Stomach smooth muscle (tissue), 2 donors: ENCODE measurements at regions not wholly inside any gene's neighbourhood (a gene's known extent, or its start where the extent isn't known, plus 50 kb on each side); places are given as distances from the start of the nearest gene placed in this dataset.
"Not testable (repeated sequence)": the region's sequence is repeated elsewhere in the genome, so short reads cannot be mapped to it uniquely, and the experiment has no call there.

Experiments
- H3K27ac ChIP-seq: one replicate; pipeline ENCODE4 v1.7.0; 2013; ENCODE audit warnings: mild to moderate bottlenecking, low read length, inconsistent platforms
- H3K27me3 ChIP-seq, 2 donors: one replicate each; pipeline ENCODE4 v1.7.0; 2013; ENCODE audit warnings: low read length in 2 of 2; ENCODE audit not compliant: insufficient read depth in 2 of 2, control insufficient read depth in 1 of 2
- H3K36me3 ChIP-seq, 2 donors: one replicate each; pipeline ENCODE4 v1.7.0; 2013; ENCODE audit warnings: low read length in 2 of 2; ENCODE audit not compliant: control insufficient read depth in 2 of 2, insufficient read depth in 2 of 2
- H3K4me1 ChIP-seq: one replicate; pipeline ENCODE4 v1.7.0; 2013; ENCODE audit warnings: low read length; ENCODE audit not compliant: control insufficient read depth, insufficient read depth
- H3K4me3 ChIP-seq, 2 donors: one replicate each; pipeline ENCODE4 v1.7.0; 2013; ENCODE audit warnings: low read length in 2 of 2
- H3K9ac ChIP-seq, 2 donors: one replicate each; pipeline ENCODE4 v1.7.0; 2013; ENCODE audit warnings: low read length in 2 of 2, mild to moderate bottlenecking in 1 of 2
- H3K9me3 ChIP-seq, 2 donors: one replicate each; pipeline ENCODE4 v1.7.0; 2013; ENCODE audit warnings: low read length in 2 of 2; ENCODE audit not compliant: control insufficient read depth in 2 of 2
- donor health status: healthy.
- donor health status: Pancreatic carcinoma.

- Histone ChIP-seq H3K27ac (no peak overlapping the region), H3K4me1 (peaks cover 3% of the 10 kb centered on the region), H3K36me3 (no peaks in the 10 kb centered on the region), H3K4me3 (no peak overlapping the region), H3K9ac (no peak overlapping the region), H3K9me3 (peaks cover 5% of the 10 kb centered on the region in 2 donors), H3K27me3 (peaks cover 0 to 2% of the 10 kb centered on the region in 2 donors)
These were observed 68.2 kb upstream of the STC2 start for GRCh38 chr5:173396311-173396993.

DNA sequence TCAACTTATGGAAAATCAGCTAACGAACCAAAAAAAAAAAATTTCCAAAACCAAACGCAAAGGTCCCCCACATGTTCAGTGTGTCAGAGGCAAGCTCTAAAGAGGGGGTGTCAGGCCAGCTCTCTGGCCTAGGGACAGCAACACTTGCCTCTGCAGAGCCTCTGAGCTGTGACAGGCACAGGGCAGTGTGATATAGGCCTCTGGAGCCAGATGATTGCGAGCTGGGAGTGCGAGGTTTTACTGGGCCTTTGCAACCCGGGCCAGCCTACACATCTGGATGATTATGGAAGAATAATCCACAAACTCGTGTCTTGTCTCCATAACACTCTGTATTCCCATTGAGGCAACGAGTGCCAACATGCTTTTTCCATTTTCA lies 67.7 kb upstream of the STC2 start:
- peaks cover 3% of the 10 kb centered on the region for H3K4me1 ChIP-seq
- H3K27me3 ChIP-seq: peaks cover 0 to 2% of the 10 kb centered on the region in 2 donors
- no peaks in the 10 kb centered on the region for H3K36me3 ChIP-seq
- no peak overlapping the region for H3K9ac ChIP-seq
- H3K4me3 ChIP-seq: no peak overlapping the region
- no peak overlapping the region for H3K27ac ChIP-seq
- peaks cover 5% of the 10 kb centered on the region in 2 donors for H3K9me3 ChIP-seq

- Histone ChIP-seq H3K9me3 (peaks cover 5% of the 10 kb centered on the region in 2 donors), H3K4me3 (no peak overlapping the region), H3K27ac (no peak overlapping the region), H3K36me3 (no peaks in the 10 kb centered on the region), H3K9ac (no peak overlapping the region), H3K4me1 (peaks cover 3% of the 10 kb centered on the region), H3K27me3 (peaks cover 0 to 2% of the 10 kb centered on the region in 2 donors)
These were observed 67.2 kb upstream of the STC2 start for GRCh38 chr5:173395257-173395932.

GRCh38 chr5:173394701-173395100 lies 66.5 kb upstream of the STC2 start:
- Histone ChIP-seq H3K9me3 (peaks cover 5% of the 10 kb centered on the region in 2 donors), H3K4me3 (no peak overlapping the region), H3K27ac (no peak overlapping the region), H3K9ac (no peak overlapping the region), H3K27me3 (peaks cover 0 to 2% of the 10 kb centered on the region in 2 donors), H3K4me1 (no peaks in the 10 kb centered on the region), H3K36me3 (no peaks in the 10 kb centered on the region)

DNA sequence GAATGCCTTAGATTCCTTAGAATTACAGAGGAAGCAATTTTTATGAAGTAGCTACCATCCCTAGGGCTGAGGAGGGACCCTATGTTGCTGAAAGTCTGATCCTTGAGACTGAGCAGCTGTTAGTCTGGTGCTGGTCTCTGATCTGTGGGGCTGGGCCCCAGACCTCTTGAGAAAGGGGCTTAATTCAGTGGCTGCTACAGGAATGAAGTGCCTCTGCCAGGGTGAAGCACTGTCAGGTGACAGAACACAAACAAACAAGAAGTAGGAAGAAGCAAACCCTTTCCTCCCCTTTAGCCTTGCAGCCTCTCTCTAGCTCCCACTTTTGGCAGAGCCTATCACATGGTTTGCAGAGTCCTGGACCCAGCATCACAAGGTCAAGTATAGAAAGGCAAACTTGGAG lies 64.0 kb upstream of the STC2 start:
- Histone ChIP-seq H3K36me3 (no peaks in the 10 kb centered on the region), H3K4me1 (no peaks in the 10 kb centered on the region), H3K4me3 (no peak overlapping the region), H3K9ac (no peak overlapping the region), H3K27ac (no peak overlapping the region), H3K27me3 (peaks cover 0 to 2% of the 10 kb centered on the region in 2 donors), H3K9me3 (peaks cover 5% of the 10 kb centered on the region in 2 donors)

GRCh38 chr5:173391031-173391430 lies 62.8 kb upstream of the STC2 start:
- H3K27ac ChIP-seq: no peak overlapping the region
- H3K9me3 ChIP-seq: peaks cover 5% of the 10 kb centered on the region in 2 donors
- peaks cover 0 to 2% of the 10 kb centered on the region in 2 donors for H3K27me3 ChIP-seq
- no peaks in the 10 kb centered on the region for H3K36me3 ChIP-seq
- no peaks in the 10 kb centered on the region for H3K4me1 ChIP-seq
- H3K9ac ChIP-seq: no peak overlapping the region
- H3K4me3 ChIP-seq: no peak overlapping the region

GRCh38 chr5:173387293-173387692 lies 59.1 kb upstream of the STC2 start:
- H3K4me3 ChIP-seq, H3K4me1 ChIP-seq, H3K9me3 ChIP-seq, H3K27me3 ChIP-seq, H3K36me3 ChIP-seq, H3K27ac ChIP-seq, H3K9ac ChIP-seq: not testable (repeated sequence)

- no peak overlapping the region for H3K27ac ChIP-seq
- no peaks in the 10 kb centered on the region for H3K36me3 ChIP-seq
- no peaks in the 10 kb centered on the region for H3K9me3 ChIP-seq
- no peaks in the 10 kb centered on the region for H3K4me1 ChIP-seq
- no peaks in the 10 kb centered on the region for H3K27me3 ChIP-seq
- H3K9ac ChIP-seq: no peak overlapping the region
- H3K4me3 ChIP-seq: no peak overlapping the region
These were observed 57.7 kb upstream of the STC2 start for GRCh38 chr5:173385832-173386360.

DNA sequence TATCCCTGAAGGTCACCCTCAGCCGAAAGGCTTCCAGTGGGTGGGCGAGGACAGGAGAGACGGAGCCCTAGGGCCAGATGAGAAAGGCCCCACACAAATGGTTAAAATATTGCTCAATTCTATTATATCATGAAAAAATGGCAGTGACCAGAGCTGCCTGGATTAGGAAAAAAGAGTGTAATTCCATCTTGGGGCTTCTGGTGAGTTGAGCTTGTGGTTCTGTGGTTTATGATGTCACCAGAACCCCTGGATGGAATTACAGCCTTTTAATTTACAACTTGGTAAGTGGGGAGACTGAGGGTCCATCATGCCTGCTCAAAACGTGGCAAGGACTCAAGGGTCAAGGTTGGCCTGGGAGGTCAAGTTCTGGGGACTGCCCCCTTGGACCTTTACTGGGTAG lies 55.5 kb upstream of the STC2 start:
- Histone ChIP-seq H3K27ac (no peak overlapping the region), H3K4me1 (no peaks in the 10 kb centered on the region), H3K4me3 (no peak overlapping the region), H3K9ac (no peak overlapping the region), H3K27me3 (no peaks in the 10 kb centered on the region), H3K9me3 (no peaks in the 10 kb centered on the region), H3K36me3 (no peaks in the 10 kb centered on the region)

DNA sequence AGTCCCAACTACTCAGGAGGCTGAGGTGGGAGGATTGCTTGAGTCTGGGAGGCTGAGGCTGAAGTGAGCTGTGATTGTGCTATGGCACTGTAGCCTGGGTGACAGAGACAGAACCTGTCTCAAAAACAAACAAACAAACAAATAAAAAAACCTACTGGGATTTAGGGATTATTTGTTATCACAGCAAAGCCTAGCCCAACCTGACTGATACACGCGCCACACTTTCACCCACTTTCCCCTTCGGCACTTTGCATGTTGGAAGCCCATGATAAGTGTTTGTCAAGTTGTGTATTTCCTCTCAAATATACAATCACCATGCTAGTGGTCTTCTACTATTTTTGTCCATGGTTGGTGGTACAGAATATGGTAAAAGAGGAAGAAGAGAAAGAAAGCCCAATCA lies 50.5 kb upstream of the STC2 start:
- H3K9ac ChIP-seq: no peak overlapping the region
- H3K27me3 ChIP-seq: no peaks in the 10 kb centered on the region
- H3K36me3 ChIP-seq: no peaks in the 10 kb centered on the region
- no peak overlapping the region for H3K4me3 ChIP-seq
- no peaks in the 10 kb centered on the region for H3K9me3 ChIP-seq
- no peak overlapping the region for H3K27ac ChIP-seq
- H3K4me1 ChIP-seq: no peaks in the 10 kb centered on the region
